Vagina (tissue), 2 donors: ENCODE measurements at regions not wholly inside any gene's neighbourhood (a gene's known extent, or its start where the extent isn't known, plus 50 kb on each side); places are given as distances from the start of the nearest gene placed in this dataset.

ENCODE experiments used
- POLR2A ChIP-seq, 2 donors: fragments of 450-650 bp; IDR thresholded peaks; one replicate each; pipeline ENCODE4 v1.6.1; 2017; ENCODE audit warnings: antibody characterized with exemption in 2 of 2, mild to moderate bottlenecking in 2 of 2, moderate library complexity in 2 of 2
- POLR2AphosphoS5 ChIP-seq, 2 donors: sonication (generic); formaldehyde crosslinking; IDR thresholded peaks; one replicate each; pipeline ENCODE4 v1.9.0; 2017; ENCODE audit warnings: antibody characterized with exemption in 2 of 2, mild to moderate bottlenecking in 2 of 2, low read depth in 1 of 2; ENCODE audit not compliant: insufficient read depth in 1 of 2
- TF ChIP-seq, protein P1 (sequence below), 3 experiments: fragments of 450-650 bp in 2 of 3; fragments of 200-600 bp in 1 of 3; sonication (generic) in 1 of 3; IDR thresholded peaks; one replicate each; pipeline ENCODE4 v1.5.1; 2017 to 2019; ENCODE audit warnings: antibody characterized with exemption in 3 of 3, mild to moderate bottlenecking in 2 of 3, moderate library complexity in 2 of 3

DNA sequence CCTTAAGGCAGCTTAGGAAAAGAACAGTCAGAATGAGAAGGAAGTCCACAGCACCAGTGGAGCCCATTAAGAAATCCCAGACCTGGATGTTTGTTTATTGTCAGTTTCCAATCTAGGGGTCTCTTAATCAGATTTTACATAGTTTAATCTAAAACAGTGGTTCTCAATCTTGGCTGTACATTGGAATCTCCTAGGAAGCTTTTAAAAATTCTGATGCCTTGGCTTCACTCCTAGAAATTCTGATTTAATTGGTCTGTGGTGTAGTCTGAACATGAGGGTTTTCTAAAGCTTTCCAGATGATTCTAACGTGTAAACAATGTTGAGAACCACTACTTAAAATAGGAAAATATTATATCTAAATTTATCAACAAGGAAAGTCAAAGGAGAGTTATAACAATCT, 56.6 kb upstream of the SPRED1 start:
- TF ChIP-seq, protein P1, sequence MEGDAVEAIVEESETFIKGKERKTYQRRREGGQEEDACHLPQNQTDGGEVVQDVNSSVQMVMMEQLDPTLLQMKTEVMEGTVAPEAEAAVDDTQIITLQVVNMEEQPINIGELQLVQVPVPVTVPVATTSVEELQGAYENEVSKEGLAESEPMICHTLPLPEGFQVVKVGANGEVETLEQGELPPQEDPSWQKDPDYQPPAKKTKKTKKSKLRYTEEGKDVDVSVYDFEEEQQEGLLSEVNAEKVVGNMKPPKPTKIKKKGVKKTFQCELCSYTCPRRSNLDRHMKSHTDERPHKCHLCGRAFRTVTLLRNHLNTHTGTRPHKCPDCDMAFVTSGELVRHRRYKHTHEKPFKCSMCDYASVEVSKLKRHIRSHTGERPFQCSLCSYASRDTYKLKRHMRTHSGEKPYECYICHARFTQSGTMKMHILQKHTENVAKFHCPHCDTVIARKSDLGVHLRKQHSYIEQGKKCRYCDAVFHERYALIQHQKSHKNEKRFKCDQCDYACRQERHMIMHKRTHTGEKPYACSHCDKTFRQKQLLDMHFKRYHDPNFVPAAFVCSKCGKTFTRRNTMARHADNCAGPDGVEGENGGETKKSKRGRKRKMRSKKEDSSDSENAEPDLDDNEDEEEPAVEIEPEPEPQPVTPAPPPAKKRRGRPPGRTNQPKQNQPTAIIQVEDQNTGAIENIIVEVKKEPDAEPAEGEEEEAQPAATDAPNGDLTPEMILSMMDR (IDR thresholded peaks at IDR 0.05) = no peak
- TF ChIP-seq POLR2AphosphoS5 (IDR thresholded peaks at IDR 0.05; ENCODE audit: insufficient read depth in 1 of 2, low read depth in 1 of 2) (no peak), POLR2A (IDR thresholded peaks at IDR 0.05) (no peak)
